Transverse colon (tissue), 4 donors: ENCODE measurements at regions not wholly inside any gene's neighbourhood (a gene's known extent, or its start where the extent isn't known, plus 50 kb on each side); places are given as distances from the start of the nearest gene placed in this dataset.
"Not testable (repeated sequence)": the region's sequence is repeated elsewhere in the genome, so short reads cannot be mapped to it uniquely, and the experiment has no call there.

Experiments
- DNase-seq: peaks from one replicate; pipeline ENCODE4 v3.0.0-alpha.2; 2019
- H3K27ac ChIP-seq, 4 donors: fragments of 200-600 bp; sonication (generic); 2 replicates each; pipeline ENCODE4 v1.5.1; 2016 to 2018; ENCODE audit warnings: inconsistent platforms in 4 of 4
- H3K27me3 ChIP-seq: fragments of 200-600 bp; sonication (generic); 2 replicates; pipeline ENCODE4 v1.5.1; 2017; ENCODE audit warnings: inconsistent platforms
- H3K36me3 ChIP-seq, 4 donors: fragments of 200-600 bp; sonication (generic); 2 replicates each; pipeline ENCODE4 v1.5.1; 2017 to 2019; ENCODE audit warnings: inconsistent platforms in 4 of 4
- H3K4me1 ChIP-seq, 4 donors: fragments of 200-600 bp; sonication (generic); 2 replicates each; pipeline ENCODE4 v1.5.1; 2017 to 2020; ENCODE audit warnings: inconsistent platforms in 4 of 4
- H3K4me3 ChIP-seq, 4 donors: fragments of 200-600 bp; sonication (generic); 1 replicate in 1 of 4; 2 replicates in 3 of 4; pipeline versions ENCODE4 v1.5.1 to v1.6.1; 2017 to 2019; ENCODE audit warnings: inconsistent platforms in 4 of 4
- H3K9me3 ChIP-seq, 2 donors: fragments of 200-600 bp; sonication (generic); 2 replicates each; pipeline ENCODE4 v1.5.1; 2017 to 2019; ENCODE audit warnings: inconsistent platforms in 2 of 2
- CTCF ChIP-seq, 5 experiments: fragments of 200-600 bp in 3 of 5; fragments of 450-650 bp in 2 of 5; sonication (generic) in 3 of 5; IDR thresholded peaks; 1 replicate in 2 of 5; 2 replicates in 3 of 5; pipeline ENCODE4 v1.5.1; 2016 to 2017; ENCODE audit warnings: antibody characterized with exemption in 5 of 5, inconsistent platforms in 3 of 5, mild to moderate bottlenecking in 2 of 5, moderate library complexity in 1 of 5
- EP300 ChIP-seq: sonication (generic); formaldehyde crosslinking; IDR thresholded peaks from one replicate; pipeline ENCODE4 v1.6.1; 2017; ENCODE audit warnings: antibody characterized with exemption, low read depth
- POLR2A ChIP-seq: fragments of 450-650 bp; IDR thresholded peaks from one replicate; pipeline ENCODE4 v1.6.1; 2016; ENCODE audit warnings: antibody characterized with exemption, mild to moderate bottlenecking, moderate library complexity
- POLR2AphosphoS5 ChIP-seq, 3 donors: sonication (generic); formaldehyde crosslinking; IDR thresholded peaks; one replicate each; pipeline ENCODE4 v1.6.1; 2016; ENCODE audit warnings: antibody characterized with exemption in 3 of 3
- WGBS, 2 donors: methylation state at CpG; one replicate each; pipeline ENCODE4 v1.1.5; 2018; ENCODE audit warnings: low coverage in 1 of 2; 5-methylcytosine and 5-hydroxymethylcytosine counted together
- in situ Hi-C, 4 donors: fragments of 200-750 bp; cut with MboI; loops; one replicate each; pipeline versions ENCODE4 v1.15.0 to v1.15.1; 2017; ENCODE audit warnings: low sequenced_read_pairs in 3 of 4, low pct_ligation_motif_present in 1 of 4, low pct_unique_long_range_greater_than_20kb in 1 of 4
- intact Hi-C: fragments of 100-400 bp; cut with DNase I; formaldehyde crosslinking; loops from one replicate; pipeline ENCODE4 v1.15.1; 2023; ENCODE audit warnings: low total_unique reads

DNA sequence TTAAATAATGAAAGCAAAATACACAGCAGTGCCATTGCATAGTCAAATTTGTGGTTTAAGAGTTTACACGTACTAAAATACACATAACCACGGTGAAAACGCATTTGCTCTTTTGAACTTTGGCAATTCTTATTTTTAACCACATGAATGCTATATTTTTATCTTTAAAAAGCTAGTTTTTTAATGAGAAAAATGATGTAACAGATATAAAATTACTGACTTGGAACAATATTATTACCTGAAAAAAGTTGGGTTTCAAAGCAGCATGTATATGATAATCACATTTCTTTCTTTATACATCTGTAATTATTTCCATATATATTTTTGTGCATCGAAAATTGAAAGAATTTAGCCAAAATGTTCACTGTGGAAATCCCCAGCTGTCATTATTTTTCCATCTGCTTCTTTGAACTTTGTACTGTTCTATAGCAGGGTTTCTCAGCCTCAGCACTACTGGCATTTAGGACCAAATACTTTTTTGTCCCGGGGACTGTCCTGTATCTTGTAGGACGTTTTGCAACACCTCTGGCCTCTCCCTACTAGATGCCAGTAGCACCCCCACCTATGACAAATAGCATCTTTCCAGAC lies 75.9 kb upstream of the CAB39 start:
- WGBS, 2 donors: 38 to 44% methylated on average over 6 of the region's 6 CpGs
- Histone ChIP-seq H3K27me3 (no peaks in the 10 kb centered on the region), H3K4me1 (no peaks in the 10 kb centered on the region), H3K27ac (no peak overlapping the region), H3K36me3 (no peaks in the 10 kb centered on the region), H3K9me3 (no peaks in the 10 kb centered on the region), H3K4me3 (no peak overlapping the region)
- TF ChIP-seq POLR2A: no peak
- TF ChIP-seq EP300: no peak
- no peak for TF ChIP-seq CTCF (IDR thresholded peaks at IDR 0.05)
- no peak for TF ChIP-seq POLR2AphosphoS5 (IDR thresholded peaks at IDR 0.05)
- DNase-seq: no peak
- intact Hi-C loops (no loop called here), in situ Hi-C loops (no loop called here)

- H3K4me1 ChIP-seq, intact Hi-C loops, H3K27me3 ChIP-seq, H3K4me3 ChIP-seq, H3K36me3 ChIP-seq, in situ Hi-C loops, DNase-seq, H3K9me3 ChIP-seq, H3K27ac ChIP-seq: not testable (repeated sequence)
- WGBS, 2 donors: 89 to 100% methylated on average over 4 to 8 of the region's 8 CpGs
Observed at GRCh38 chr2:230637486-230637885, 75.2 kb upstream of the CAB39 start.

- no peaks in the 10 kb centered on the region for H3K36me3 ChIP-seq
- in situ Hi-C loops (no loop called here), intact Hi-C loops (no loop called here)
- peaks cover 0 to 11% (median 0%) of the 10 kb centered on the region in 4 donors for H3K4me1 ChIP-seq
- H3K4me3 ChIP-seq: no peak overlapping the region
- WGBS, 2 donors: 54 to 61% methylated on average over 6 of the region's 6 CpGs
- H3K27ac ChIP-seq: no peak overlapping the region
- no peaks in the 10 kb centered on the region for H3K27me3 ChIP-seq
- H3K9me3 ChIP-seq: no peaks in the 10 kb centered on the region
- no peak for DNase-seq
- TF ChIP-seq POLR2A: no peak
- TF ChIP-seq POLR2AphosphoS5 (IDR thresholded peaks at IDR 0.05): no peak
- no peak for TF ChIP-seq EP300
- no peak for TF ChIP-seq CTCF (IDR thresholded peaks at IDR 0.05)
Observed at GRCh38 chr2:230640540-230641011, 72.1 kb upstream of the CAB39 start.

DNA sequence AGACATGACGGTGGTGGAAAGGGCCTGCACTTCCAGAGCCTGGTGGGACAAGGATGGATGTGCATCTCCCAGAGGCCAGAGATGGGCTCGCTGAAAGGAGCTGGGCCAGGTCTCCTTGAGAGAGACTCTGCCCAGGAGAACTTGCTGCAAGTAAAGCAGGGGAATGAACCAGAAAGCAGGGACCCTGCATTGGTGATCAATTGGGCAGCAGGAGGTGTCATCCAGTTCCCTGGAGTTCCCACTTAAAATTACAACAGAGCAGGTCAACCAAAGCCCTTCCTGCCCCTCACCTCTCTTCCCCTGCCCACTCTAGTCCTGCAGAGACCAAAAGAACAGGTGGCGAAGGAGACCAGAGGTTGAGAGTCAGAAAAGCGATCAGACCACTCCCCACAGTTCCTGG lies 69.7 kb upstream of the CAB39 start:
- in situ Hi-C loops (no loop called here), intact Hi-C loops (no loop called here)
- TF ChIP-seq CTCF (IDR thresholded peaks at IDR 0.05) (no peak), POLR2AphosphoS5 (IDR thresholded peaks at IDR 0.05) (no peak), EP300 (no peak), POLR2A (no peak)
- Histone ChIP-seq H3K4me3 (no peak overlapping the region), H3K27ac (peak overlapping the region in 2 of 4 donors; percentile 33 to 38), H3K4me1 (peaks cover 0 to 11% (median 0%) of the 10 kb centered on the region in 4 donors), H3K9me3 (no peaks in the 10 kb centered on the region), H3K36me3 (no peaks in the 10 kb centered on the region), H3K27me3 (no peaks in the 10 kb centered on the region)
- DNase-seq: no peak
- 91 to 94% methylated on average over 2 to 4 of the region's 4 CpGs for WGBS, 2 donors
